ENCODE measurements at regions not wholly inside any gene's neighbourhood (a gene's known extent, or its start where the extent isn't known, plus 50 kb on each side); places are given as distances from the start of the nearest gene placed in this dataset.
"Not testable (repeated sequence)": the region's sequence is repeated elsewhere in the genome, so short reads cannot be mapped to it uniquely, and the experiment has no call there.

- no peaks in the 10 kb centered on the region for H4K20me1 ChIP-seq (ENCODE audit: insufficient read depth, low read length)
Observed at GRCh38 chr9:87386490-87387025, 111.1 kb upstream of the DAPK1 start.

DNA sequence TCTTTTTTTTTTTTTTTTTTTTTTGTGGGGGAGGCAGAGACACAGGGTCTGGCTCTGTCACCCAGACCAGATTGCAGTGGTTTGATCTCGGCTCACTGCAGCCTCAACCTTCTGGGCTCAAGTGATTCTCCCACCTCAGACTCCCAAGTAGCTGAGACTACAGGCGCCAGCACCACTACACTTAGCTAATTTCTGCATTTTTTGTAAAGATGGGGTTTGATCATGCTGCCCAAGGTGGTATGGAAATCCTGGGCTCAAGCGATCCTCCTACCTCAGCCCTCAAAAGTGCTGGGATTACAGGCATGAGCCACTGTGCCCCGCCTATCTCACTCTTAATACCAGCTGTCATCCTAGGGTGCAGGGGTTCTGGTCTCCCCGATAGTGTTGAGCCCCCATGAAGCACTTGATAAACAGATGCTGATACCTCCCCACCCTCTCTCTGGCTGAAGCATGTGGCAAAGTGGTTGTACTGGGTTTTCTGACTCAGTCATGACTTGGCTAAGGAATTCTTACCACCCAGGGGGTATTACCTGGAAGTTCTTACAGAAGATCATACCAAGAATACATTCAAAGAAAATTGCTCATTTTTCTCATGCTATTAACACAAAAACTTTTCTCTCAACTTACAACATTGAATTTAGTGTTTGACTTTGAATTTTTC, 110.2 kb upstream of the DAPK1 start:
- H3K4me2 ChIP-seq (ENCODE audit: low read length), result no peak overlapping the region
- H3K9me3 ChIP-seq (ENCODE audit: low read length), result no peaks in the 10 kb centered on the region
- no peak overlapping the region for H2AFZ ChIP-seq (ENCODE audit: low read length)
- ChIA-PET CTCF (ENCODE audit: unreplicated experiment) (no interaction called here), POLR2A (interaction anchor here (1.5 kb wide), 1 partner anchor 11 kb away, joined by 6 read pairs; no protein-coding TSS in a partner anchor)
- intact Hi-C loops (cut with micrococcal nuclease; ENCODE audit: unreplicated experiment), result no loop called here
- no peak for TF ChIP-seq EZH2phosphoT487 (IDR thresholded peaks at IDR 0.05; ENCODE audit: borderline replicate concordance, low read depth, low read length)
- no peak for TF ChIP-seq CTCF (conservative IDR thresholded peaks at IDR 0.05; ENCODE audit: low read length)
- DNase-seq (ENCODE audit: low spot score), result no peak
- H3K4me1 ChIP-seq (ENCODE audit: insufficient read depth, low read length, poor library complexity, severe bottlenecking), result no peaks in the 10 kb centered on the region
- H3K79me2 ChIP-seq (ENCODE audit: insufficient read depth, low read depth, low read length), result no peaks in the 10 kb centered on the region
- no peaks in the 10 kb centered on the region for H4K20me1 ChIP-seq (ENCODE audit: insufficient read depth, low read length)
- no peak overlapping the region for H3K4me3 ChIP-seq (ENCODE audit: low read depth, low read length, poor library complexity, severe bottlenecking)
- H3K9me2 ChIP-seq (ENCODE audit: insufficient read depth, low read length), result no peaks in the 10 kb centered on the region
- H3K27ac ChIP-seq (ENCODE audit: low read depth, low read length, poor library complexity, severe bottlenecking), result no peak overlapping the region
- no TSS peak for BruUV-seq (replicated peaks)
- H3K36me3 ChIP-seq (ENCODE audit: insufficient read depth, low read length), result no peaks in the 10 kb centered on the region

More at GRCh38 chr9:87386490-87387025, 111.1 kb upstream of the DAPK1 start:
- Histone ChIP-seq H3K79me2 (ENCODE audit: insufficient read depth, low read depth, low read length) (no peaks in the 10 kb centered on the region), H3K36me3 (ENCODE audit: insufficient read depth, low read length) (no peaks in the 10 kb centered on the region), H3K4me3 (ENCODE audit: low read depth, low read length, poor library complexity, severe bottlenecking) (no peak overlapping the region), H3K4me1 (ENCODE audit: insufficient read depth, low read length, poor library complexity, severe bottlenecking) (no peaks in the 10 kb centered on the region), H3K9me3 (ENCODE audit: low read length) (no peaks in the 10 kb centered on the region), H2AFZ (ENCODE audit: low read length) (no peak overlapping the region), H3K9me2 (ENCODE audit: insufficient read depth, low read length) (no peaks in the 10 kb centered on the region), H3K4me2 (ENCODE audit: low read length) (no peak overlapping the region), H3K27ac (ENCODE audit: low read depth, low read length, poor library complexity, severe bottlenecking) (no peak overlapping the region)
- CTCF ChIA-PET (ENCODE audit: unreplicated experiment), result no interaction called here
- no TSS peak for BruUV-seq (replicated peaks)
- intact Hi-C loops (cut with micrococcal nuclease; ENCODE audit: unreplicated experiment), result no loop called here
- POLR2A ChIA-PET, result interaction anchor here (1.5 kb wide), 1 partner anchor 10 kb away, joined by 6 read pairs; no protein-coding TSS in a partner anchor
- no peak for TF ChIP-seq EZH2phosphoT487 (IDR thresholded peaks at IDR 0.05; ENCODE audit: borderline replicate concordance, low read depth, low read length)
- no peak for TF ChIP-seq CTCF (conservative IDR thresholded peaks at IDR 0.05; ENCODE audit: low read length)
- no peak for DNase-seq (ENCODE audit: low spot score)

DNA sequence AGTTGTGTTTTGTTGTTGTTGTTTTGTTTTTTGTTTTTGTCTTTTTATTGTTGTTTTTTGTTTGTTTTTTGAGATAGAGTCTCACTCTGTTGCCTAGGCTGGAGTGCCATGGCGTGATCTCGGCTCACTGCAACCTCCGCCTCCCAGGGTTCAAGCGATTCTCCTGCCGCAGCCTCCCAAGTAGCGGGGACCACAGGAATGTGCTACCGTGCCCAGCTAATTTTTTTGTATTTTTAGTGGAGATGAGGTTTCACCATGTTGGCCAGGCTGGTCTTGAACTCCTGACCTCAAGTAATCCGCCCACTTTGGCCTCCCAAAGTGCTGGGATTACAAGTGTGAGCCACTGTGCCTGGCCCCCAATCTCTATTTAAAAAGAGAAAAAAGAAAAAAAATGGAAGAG, 109.0 kb upstream of the DAPK1 start:
- H3K36me3 ChIP-seq (ENCODE audit: insufficient read depth, low read length); H3K4me1 ChIP-seq (ENCODE audit: insufficient read depth, low read length, poor library complexity, severe bottlenecking); H3K9me2 ChIP-seq (ENCODE audit: insufficient read depth, low read length); intact Hi-C loops (cut with micrococcal nuclease; ENCODE audit: unreplicated experiment); CTCF ChIA-PET (ENCODE audit: unreplicated experiment); H3K79me2 ChIP-seq (ENCODE audit: insufficient read depth, low read depth, low read length); H3K9me3 ChIP-seq (ENCODE audit: low read length); DNase-seq (ENCODE audit: low spot score); POLR2A ChIA-PET; H2AFZ ChIP-seq (ENCODE audit: low read length); BruUV-seq (replicated peaks); H4K20me1 ChIP-seq (ENCODE audit: insufficient read depth, low read length); H3K27ac ChIP-seq (ENCODE audit: low read depth, low read length, poor library complexity, severe bottlenecking); H3K4me2 ChIP-seq (ENCODE audit: low read length); H3K4me3 ChIP-seq (ENCODE audit: low read depth, low read length, poor library complexity, severe bottlenecking): not testable (repeated sequence)

Measured in OCI-LY7 (cell line).